ENCODE measurements at regions not wholly inside any gene's neighbourhood (a gene's known extent, or its start where the extent isn't known, plus 50 kb on each side); places are given as distances from the start of the nearest gene placed in this dataset.

DNA sequence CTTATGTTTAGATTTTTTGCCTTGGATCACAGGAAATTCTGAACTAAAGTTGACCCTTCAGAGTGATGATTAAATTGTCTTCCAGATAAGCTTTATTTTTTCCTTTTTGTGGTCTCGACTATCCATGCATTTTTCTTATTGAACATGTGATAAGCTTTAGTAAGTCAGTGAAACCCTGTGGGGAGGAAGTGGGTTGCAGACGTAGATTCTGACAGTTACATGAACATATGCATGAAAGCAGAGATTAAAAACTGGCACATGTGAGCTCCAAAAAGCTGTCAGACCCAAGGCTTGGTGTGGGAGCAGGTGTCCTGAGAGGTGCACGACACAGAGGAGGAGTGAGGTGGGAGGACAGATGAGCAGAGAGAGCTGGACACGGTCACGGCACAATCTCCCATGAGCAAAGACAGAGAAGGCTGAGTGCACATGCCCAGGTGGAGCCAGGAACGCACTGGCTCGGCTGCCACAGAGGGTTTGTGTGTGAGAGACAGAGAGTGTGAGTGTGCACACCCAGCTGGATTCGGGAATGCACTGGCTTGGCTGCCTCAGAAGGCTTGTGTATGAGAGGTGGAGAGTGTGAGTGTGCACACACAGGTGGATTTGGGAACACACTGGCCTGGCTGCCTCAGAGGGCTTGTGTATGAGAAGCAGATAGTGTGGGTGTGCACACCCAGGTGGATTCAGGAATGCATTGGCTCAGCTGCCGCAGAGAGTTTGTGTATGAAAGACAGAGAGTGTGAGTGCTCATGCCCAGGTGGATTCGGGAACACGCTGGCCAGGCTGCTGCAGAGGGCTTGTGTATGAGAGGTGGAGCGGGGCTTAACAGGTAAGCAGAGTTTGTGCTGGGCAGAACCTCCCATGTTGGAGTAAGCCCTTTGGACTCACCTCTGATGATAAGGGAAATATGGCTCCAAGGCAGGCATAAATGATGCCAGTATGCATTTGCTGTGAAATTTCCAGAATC, 849.1 kb upstream of the SALL3 start:
- no peak overlapping the region for H3K27ac ChIP-seq
- no peaks in the 10 kb centered on the region for H3K4me1 ChIP-seq
- no peak for DNase-seq
- no peak overlapping the region for H3K4me3 ChIP-seq
- intact Hi-C loops (cut with DNase I; ENCODE audit: low total_unique reads): no loop called here
- H3K36me3 ChIP-seq: no peaks in the 10 kb centered on the region
- H3K9me3 ChIP-seq: no peaks in the 10 kb centered on the region
- H3K27me3 ChIP-seq: no peaks in the 10 kb centered on the region
- in situ Hi-C loops (cut with MboI; ENCODE audit: low pct_ligation_motif_present in 1 of 4, low pct_unique_long_range_greater_than_20kb in 1 of 4, low sequenced_read_pairs in 3 of 4): no loop called here
- TF ChIP-seq CTCF (IDR thresholded peaks at IDR 0.05) (no peak), EP300 (IDR thresholded peaks at IDR 0.05; ENCODE audit: low read depth) (no peak), POLR2A (IDR thresholded peaks at IDR 0.05) (no peak)
- WGBS, 2 donors (ENCODE audit: low coverage in 1 of 2): 42 to 58% methylated on average over 2 to 12 of the region's 12 CpGs

GRCh38 chr18:78133729-78134128, 845.9 kb upstream of the SALL3 start:
- no peak overlapping the region for H3K4me3 ChIP-seq
- TF ChIP-seq POLR2AphosphoS5 (IDR thresholded peaks at IDR 0.05) (no peak), POLR2A (IDR thresholded peaks at IDR 0.05) (no peak), EP300 (IDR thresholded peaks at IDR 0.05; ENCODE audit: low read depth) (no peak), CTCF (IDR thresholded peaks at IDR 0.05) (no peak)
- no peaks in the 10 kb centered on the region for H3K27me3 ChIP-seq
- H3K9me3 ChIP-seq: no peaks in the 10 kb centered on the region
- in situ Hi-C loops (cut with MboI; ENCODE audit: low pct_ligation_motif_present in 1 of 4, low pct_unique_long_range_greater_than_20kb in 1 of 4, low sequenced_read_pairs in 3 of 4) (no loop called here), intact Hi-C loops (cut with DNase I; ENCODE audit: low total_unique reads) (no loop called here)
- no peaks in the 10 kb centered on the region for H3K36me3 ChIP-seq
- DNase-seq: no peak
- WGBS, 2 donors (ENCODE audit: low coverage in 1 of 2): 73 to 82% methylated on average over 4 to 7 of the region's 7 CpGs
- no peaks in the 10 kb centered on the region for H3K4me1 ChIP-seq
- H3K27ac ChIP-seq: no peak overlapping the region

DNA sequence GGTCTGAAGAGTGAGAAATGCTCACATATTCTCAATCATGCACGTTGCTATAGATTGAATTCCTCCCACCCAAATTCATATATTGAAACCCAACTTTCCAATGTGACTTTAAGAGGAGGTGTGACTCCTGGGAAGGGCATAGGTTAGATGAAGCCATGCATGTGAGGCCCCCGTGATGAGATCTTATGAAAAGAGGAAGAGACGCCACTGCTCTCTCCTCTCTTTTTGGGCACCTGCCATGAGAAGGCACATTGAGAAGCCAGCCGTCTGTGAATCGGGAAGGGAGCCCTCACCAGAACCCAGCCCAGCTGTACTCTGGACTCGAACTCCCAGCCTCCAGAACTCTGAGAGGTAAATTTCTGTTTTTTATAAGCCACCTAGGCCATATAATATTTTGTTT, 842.6 kb upstream of the SALL3 start:
- in situ Hi-C loops (cut with MboI; ENCODE audit: low pct_ligation_motif_present in 1 of 4, low pct_unique_long_range_greater_than_20kb in 1 of 4, low sequenced_read_pairs in 3 of 4) (no loop called here), intact Hi-C loops (cut with DNase I; ENCODE audit: low total_unique reads) (no loop called here)
- no peak overlapping the region for H3K27ac ChIP-seq
- WGBS, 2 donors (ENCODE audit: low coverage in 1 of 2): 59 to 67% methylated on average over 3 to 6 of the region's 6 CpGs
- no peak for TF ChIP-seq EP300 (IDR thresholded peaks at IDR 0.05; ENCODE audit: low read depth)
- no peak for TF ChIP-seq POLR2AphosphoS5 (IDR thresholded peaks at IDR 0.05)
- TF ChIP-seq CTCF (IDR thresholded peaks at IDR 0.05): no peak
- no peak for TF ChIP-seq POLR2A (IDR thresholded peaks at IDR 0.05)
- no peaks in the 10 kb centered on the region for H3K27me3 ChIP-seq
- DNase-seq: no peak
- H3K4me3 ChIP-seq: no peak overlapping the region
- H3K4me1 ChIP-seq: no peaks in the 10 kb centered on the region
- H3K9me3 ChIP-seq: no peaks in the 10 kb centered on the region
- H3K36me3 ChIP-seq: no peaks in the 10 kb centered on the region

DNA sequence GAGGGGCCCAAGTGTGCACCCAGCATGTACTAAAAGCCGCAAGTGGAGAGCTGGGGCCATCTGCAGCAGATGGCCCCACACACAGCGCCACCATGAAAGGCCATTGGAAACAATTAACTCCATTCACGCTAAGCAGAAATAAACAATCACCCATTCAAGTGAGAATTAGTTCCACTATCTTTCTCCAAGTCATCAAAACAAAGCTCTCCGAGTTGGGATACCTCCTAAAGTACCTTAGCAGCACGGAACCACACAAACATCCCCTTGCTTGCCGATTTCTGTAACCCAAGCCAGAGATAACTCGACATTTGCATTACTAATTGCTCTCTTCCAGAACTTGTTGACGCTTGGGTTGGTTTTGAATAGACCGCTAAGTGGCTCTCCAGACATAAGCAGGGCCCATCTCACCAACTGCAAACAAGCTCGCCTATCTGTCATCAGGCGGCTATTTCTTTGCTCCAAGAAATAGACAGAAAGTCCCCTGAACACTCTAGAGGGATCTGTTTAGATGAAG, 840.6 kb upstream of the SALL3 start:
- 17 to 55% methylated on average over 1 to 11 of the region's 11 CpGs for WGBS, 2 donors (ENCODE audit: low coverage in 1 of 2)
- H3K9me3 ChIP-seq: no peaks in the 10 kb centered on the region
- H3K36me3 ChIP-seq: no peaks in the 10 kb centered on the region
- H3K4me1 ChIP-seq: no peaks in the 10 kb centered on the region
- DNase-seq: no peak
- no peaks in the 10 kb centered on the region for H3K27me3 ChIP-seq
- intact Hi-C loops (cut with DNase I; ENCODE audit: low total_unique reads): no loop called here
- H3K27ac ChIP-seq: no peak overlapping the region
- H3K4me3 ChIP-seq: no peak overlapping the region
- in situ Hi-C loops (cut with MboI; ENCODE audit: low pct_ligation_motif_present in 1 of 4, low pct_unique_long_range_greater_than_20kb in 1 of 4, low sequenced_read_pairs in 3 of 4): no loop called here
- TF ChIP-seq POLR2A (IDR thresholded peaks at IDR 0.05) (no peak), CTCF (IDR thresholded peaks at IDR 0.05) (no peak), EP300 (IDR thresholded peaks at IDR 0.05; ENCODE audit: low read depth) (no peak), POLR2AphosphoS5 (IDR thresholded peaks at IDR 0.05) (no peak)
